ENCODE measurements at regions not wholly inside any gene's neighbourhood (a gene's known extent, or its start where the extent isn't known, plus 50 kb on each side); places are given as distances from the start of the nearest gene placed in this dataset.

- intact Hi-C loops (cut with DNase I) = no loop called here
These were observed 107.6 kb upstream of the TUBA3C start for GRCh38 chr13:19289180-19289579.

GRCh38 chr13:19283836-19284235 is 102.2 kb upstream of the TUBA3C start:
- H3K27ac ChIP-seq = no peak overlapping the region
- intact Hi-C loops (cut with DNase I) = no loop called here
- WGBS, 4 donors = 25 to 41% (median 31%) methylated on average over 1 of the region's 1 CpG
- H3K4me3 ChIP-seq = no peak overlapping the region
- no peaks in the 10 kb centered on the region for H3K27me3 ChIP-seq
- H3K4me1 ChIP-seq = no peaks in the 10 kb centered on the region
- H3K9me3 ChIP-seq = no peaks in the 10 kb centered on the region
- ATAC-seq (no peak), DNase-seq (no peak)
- no peak for TF ChIP-seq CTCF (IDR thresholded peaks at IDR 0.05)
- TF ChIP-seq POLR2A (IDR thresholded peaks at IDR 0.05) = no peak
- H3K36me3 ChIP-seq = no peaks in the 10 kb centered on the region

More at GRCh38 chr13:19289180-19289579, 107.6 kb upstream of the TUBA3C start:
- TF ChIP-seq POLR2A (IDR thresholded peaks at IDR 0.05) (no peak), CTCF (IDR thresholded peaks at IDR 0.05) (no peak)
- Histone ChIP-seq H3K27me3 (peaks cover 0 to 9% (median 0%) of the 10 kb centered on the region in 9 donors), H3K27ac (no peak overlapping the region), H3K4me1 (no peaks in the 10 kb centered on the region), H3K36me3 (no peaks in the 10 kb centered on the region), H3K9me3 (no peaks in the 10 kb centered on the region), H3K4me3 (no peak overlapping the region)
- WGBS, 4 donors = 44 to 53% (median 47%) methylated on average over 3 of the region's 3 CpGs
- DNase-seq (no peak), ATAC-seq (no peak)

GRCh38 chr13:19268331-19268730 is 86.7 kb upstream of the TUBA3C start:
- ATAC-seq (no peak), DNase-seq (no peak)
- no peak overlapping the region for H3K27ac ChIP-seq
- no peaks in the 10 kb centered on the region for H3K9me3 ChIP-seq
- intact Hi-C loops (cut with DNase I) = no loop called here
- no peaks in the 10 kb centered on the region for H3K4me1 ChIP-seq
- no peak for TF ChIP-seq POLR2A (IDR thresholded peaks at IDR 0.05)
- TF ChIP-seq CTCF (IDR thresholded peaks at IDR 0.05) = no peak
- WGBS, 4 donors = 0 to 55% (median 33%) methylated on average over 1 of the region's 1 CpG
- no peaks in the 10 kb centered on the region for H3K36me3 ChIP-seq
- H3K27me3 ChIP-seq = peaks cover 0 to 11% (median 0%) of the 10 kb centered on the region in 9 donors
- H3K4me3 ChIP-seq = no peak overlapping the region

- Histone ChIP-seq H3K9me3 (no peaks in the 10 kb centered on the region), H3K27ac (no peak overlapping the region), H3K4me1 (no peaks in the 10 kb centered on the region), H3K36me3 (no peaks in the 10 kb centered on the region), H3K4me3 (no peak overlapping the region), H3K27me3 (peaks cover 0 to 11% (median 0%) of the 10 kb centered on the region in 9 donors)
- ATAC-seq = no peak
- no peak for TF ChIP-seq POLR2A (IDR thresholded peaks at IDR 0.05)
- no peak for TF ChIP-seq CTCF (IDR thresholded peaks at IDR 0.05)
- no peak for DNase-seq
- intact Hi-C loops (cut with DNase I) = no loop called here
- WGBS, 4 donors = 68 to 78% (median 69%) methylated on average over 3 of the region's 3 CpGs
These were observed 86.1 kb upstream of the TUBA3C start for GRCh38 chr13:19267746-19268145.
